Epithelial cell of prostate (primary cell): ENCODE measurements at regions not wholly inside any gene's neighbourhood (a gene's known extent, or its start where the extent isn't known, plus 50 kb on each side); places are given as distances from the start of the nearest gene placed in this dataset.

Experiments used
- DNase-seq: peaks from one replicate; pipeline ENCODE4 v3.0.0-alpha.2; 2011; ENCODE audit warnings: low read depth, low spot score
- H3K27ac ChIP-seq: fragments of 450-650 bp; 2 replicates; pipeline ENCODE4 v1.5.1; 2017; ENCODE audit warnings: mild to moderate bottlenecking

- DNase-seq = no peak
- H3K27ac ChIP-seq = no peak overlapping the region
Measured at GRCh38 chr4:7128234-7128633, 60.4 kb upstream of the GRPEL1 start.

DNA sequence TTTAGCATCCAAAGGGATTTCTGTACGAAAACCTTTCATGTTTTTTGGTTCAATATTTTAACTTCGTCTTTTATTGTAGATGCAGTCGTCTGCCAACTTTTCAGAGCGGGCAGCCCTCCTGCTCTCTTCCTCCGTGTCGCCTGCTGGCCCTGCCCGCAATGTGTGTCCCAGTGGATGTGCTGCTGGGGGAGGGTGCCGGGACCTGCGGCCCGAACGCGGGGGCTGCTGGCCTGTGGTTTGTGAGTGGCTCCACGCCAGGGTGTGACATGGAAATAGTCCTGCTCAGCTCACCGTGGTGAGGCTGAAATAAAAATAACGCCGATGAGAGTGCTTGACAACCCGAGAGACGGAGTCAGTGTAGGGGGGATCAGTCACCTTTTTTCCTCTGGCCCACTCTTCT, 59.7 kb upstream of the GRPEL1 start:
- DNase-seq = no peak
- H3K27ac ChIP-seq = no peak overlapping the region

DNA sequence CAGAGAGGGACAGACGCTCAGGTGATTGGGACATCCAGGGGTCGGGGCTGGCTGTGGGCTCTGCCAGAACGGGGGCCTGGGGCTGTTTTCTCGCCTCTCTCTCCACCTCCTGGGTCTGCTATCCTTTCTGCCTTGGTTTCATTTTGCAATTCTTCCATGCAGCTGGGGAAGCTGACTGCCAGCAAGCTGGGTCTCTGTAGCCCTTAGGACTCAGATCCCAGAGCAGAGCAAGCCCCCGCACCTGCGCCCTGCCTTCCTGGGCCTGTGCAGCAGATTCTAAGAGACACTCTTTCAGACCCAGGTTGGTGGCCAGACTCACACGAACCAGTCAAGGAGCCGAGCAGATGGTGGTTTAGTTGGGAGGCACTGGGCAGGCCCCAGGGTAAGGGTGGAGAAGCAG, 59.1 kb upstream of the GRPEL1 start:
- no peak overlapping the region for H3K27ac ChIP-seq
- DNase-seq = no peak

- peak; percentile 50 for DNase-seq
- H3K27ac ChIP-seq = no peak overlapping the region
Measured at GRCh38 chr4:7124689-7125442, 57.0 kb upstream of the GRPEL1 start.

GRCh38 chr4:7121866-7122653, 54.2 kb upstream of the GRPEL1 start:
- DNase-seq = no peak

DNA sequence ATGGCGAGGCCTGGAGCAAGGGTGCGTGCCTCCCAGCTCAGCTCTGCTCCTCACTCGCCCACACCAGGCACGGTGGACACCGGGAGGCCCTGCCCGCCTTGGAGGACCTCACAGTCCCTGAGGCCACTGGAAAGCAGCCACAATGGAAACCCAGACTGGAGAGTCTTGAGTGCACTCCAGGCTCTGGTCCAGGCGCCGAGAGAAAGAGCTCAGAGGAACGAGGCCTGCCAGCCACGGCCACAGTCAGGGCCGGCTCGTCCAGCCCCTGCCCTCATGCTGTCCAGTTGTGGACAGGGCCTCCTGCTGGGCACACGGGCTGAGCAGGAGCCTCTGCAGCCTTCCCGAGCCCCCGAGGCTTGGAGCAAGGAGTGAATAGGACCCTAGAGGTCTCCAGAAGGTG, 53.3 kb upstream of the GRPEL1 start:
- H3K27ac ChIP-seq = no peak overlapping the region
- DNase-seq = no peak

More at GRCh38 chr4:7121866-7122653, 54.2 kb upstream of the GRPEL1 start:
- no peak overlapping the region for H3K27ac ChIP-seq

DNA sequence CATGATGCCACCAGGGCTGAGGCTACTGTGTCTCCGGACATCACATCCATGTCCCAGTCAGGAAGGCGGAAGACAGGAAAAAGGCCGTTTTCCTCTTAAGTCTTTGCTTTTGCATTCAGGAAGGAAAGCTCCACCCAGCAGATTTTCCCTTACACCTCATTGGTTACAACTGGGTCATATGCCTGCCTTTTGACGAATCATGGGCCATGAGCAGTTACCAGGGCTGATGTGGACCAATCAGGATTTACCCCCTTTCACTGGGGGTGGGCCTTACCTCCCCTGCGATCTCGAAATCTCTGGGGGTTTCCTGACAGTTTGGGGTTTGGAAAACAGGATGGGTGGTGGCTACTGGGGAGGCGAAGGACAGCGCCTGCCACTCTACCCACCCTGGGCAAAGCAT, 52.5 kb upstream of the GRPEL1 start:
- DNase-seq = no peak
- no peak overlapping the region for H3K27ac ChIP-seq

- DNase-seq = no peak
- no peak overlapping the region for H3K27ac ChIP-seq
Measured at GRCh38 chr4:7118013-7118832, 50.4 kb upstream of the GRPEL1 start.
